ENCODE measurements at regions not wholly inside any gene's neighbourhood (a gene's known extent, or its start where the extent isn't known, plus 50 kb on each side); places are given as distances from the start of the nearest gene placed in this dataset.

DNA sequence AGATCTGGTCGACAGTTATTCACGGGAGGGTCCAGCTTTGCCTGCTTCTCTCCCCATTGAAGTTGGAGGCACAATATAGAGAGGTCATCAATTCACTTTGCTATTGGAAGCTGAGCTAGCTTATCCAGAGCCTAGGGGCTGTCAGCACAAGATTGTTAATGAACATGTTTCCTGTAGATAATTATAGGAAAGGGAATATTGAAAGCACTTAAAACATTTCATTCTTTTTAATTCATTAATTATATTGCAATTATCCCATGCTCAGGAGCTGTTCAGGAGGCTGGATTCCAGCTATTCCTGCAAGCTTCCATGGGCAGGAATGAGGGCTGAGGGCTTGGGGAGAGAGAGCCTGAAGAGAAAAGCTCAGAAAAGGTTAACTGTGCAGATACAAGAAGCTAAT is 153.1 kb upstream of the BRINP1 start:
- H3K4me1 ChIP-seq (ENCODE audit: control insufficient read depth, insufficient read depth, low read length) = no peaks in the 10 kb centered on the region
- intact Hi-C loops (cut with micrococcal nuclease; ENCODE audit: unreplicated experiment) (no loop called here), in situ Hi-C loops (cut with HindIII; ENCODE audit: low pct_unique_long_range_greater_than_20kb, low sequenced_read_pairs) (no loop called here)
- no peak overlapping the region for H3K27ac ChIP-seq (ENCODE audit: low read length)
- POLR2A ChIA-PET = no interaction called here
- DNase-seq (ENCODE audit: low read depth, low spot score) (no peak), ATAC-seq (no peak)
- no TSS peak for BruUV-seq (replicated peaks)
- TF ChIP-seq SIN3A (IDR thresholded peaks at IDR 0.05; ENCODE audit: borderline replicate concordance, insufficient read depth, low read depth, low read length) (no peak), TCF7L2 (IDR thresholded peaks at IDR 0.05; ENCODE audit: low read depth, low read length) (no peak), POLR2AphosphoS5 (IDR thresholded peaks at IDR 0.05; ENCODE audit: low read depth, low read length) (no peak)
- TF ChIP-seq, protein P1, sequence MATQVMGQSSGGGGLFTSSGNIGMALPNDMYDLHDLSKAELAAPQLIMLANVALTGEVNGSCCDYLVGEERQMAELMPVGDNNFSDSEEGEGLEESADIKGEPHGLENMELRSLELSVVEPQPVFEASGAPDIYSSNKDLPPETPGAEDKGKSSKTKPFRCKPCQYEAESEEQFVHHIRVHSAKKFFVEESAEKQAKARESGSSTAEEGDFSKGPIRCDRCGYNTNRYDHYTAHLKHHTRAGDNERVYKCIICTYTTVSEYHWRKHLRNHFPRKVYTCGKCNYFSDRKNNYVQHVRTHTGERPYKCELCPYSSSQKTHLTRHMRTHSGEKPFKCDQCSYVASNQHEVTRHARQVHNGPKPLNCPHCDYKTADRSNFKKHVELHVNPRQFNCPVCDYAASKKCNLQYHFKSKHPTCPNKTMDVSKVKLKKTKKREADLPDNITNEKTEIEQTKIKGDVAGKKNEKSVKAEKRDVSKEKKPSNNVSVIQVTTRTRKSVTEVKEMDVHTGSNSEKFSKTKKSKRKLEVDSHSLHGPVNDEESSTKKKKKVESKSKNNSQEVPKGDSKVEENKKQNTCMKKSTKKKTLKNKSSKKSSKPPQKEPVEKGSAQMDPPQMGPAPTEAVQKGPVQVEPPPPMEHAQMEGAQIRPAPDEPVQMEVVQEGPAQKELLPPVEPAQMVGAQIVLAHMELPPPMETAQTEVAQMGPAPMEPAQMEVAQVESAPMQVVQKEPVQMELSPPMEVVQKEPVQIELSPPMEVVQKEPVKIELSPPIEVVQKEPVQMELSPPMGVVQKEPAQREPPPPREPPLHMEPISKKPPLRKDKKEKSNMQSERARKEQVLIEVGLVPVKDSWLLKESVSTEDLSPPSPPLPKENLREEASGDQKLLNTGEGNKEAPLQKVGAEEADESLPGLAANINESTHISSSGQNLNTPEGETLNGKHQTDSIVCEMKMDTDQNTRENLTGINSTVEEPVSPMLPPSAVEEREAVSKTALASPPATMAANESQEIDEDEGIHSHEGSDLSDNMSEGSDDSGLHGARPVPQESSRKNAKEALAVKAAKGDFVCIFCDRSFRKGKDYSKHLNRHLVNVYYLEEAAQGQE (IDR thresholded peaks at IDR 0.05; ENCODE audit: insufficient read depth in 1 of 2, low read depth in 2 of 2, low read length in 1 of 2) = no peak
- TF ChIP-seq, protein P2, sequence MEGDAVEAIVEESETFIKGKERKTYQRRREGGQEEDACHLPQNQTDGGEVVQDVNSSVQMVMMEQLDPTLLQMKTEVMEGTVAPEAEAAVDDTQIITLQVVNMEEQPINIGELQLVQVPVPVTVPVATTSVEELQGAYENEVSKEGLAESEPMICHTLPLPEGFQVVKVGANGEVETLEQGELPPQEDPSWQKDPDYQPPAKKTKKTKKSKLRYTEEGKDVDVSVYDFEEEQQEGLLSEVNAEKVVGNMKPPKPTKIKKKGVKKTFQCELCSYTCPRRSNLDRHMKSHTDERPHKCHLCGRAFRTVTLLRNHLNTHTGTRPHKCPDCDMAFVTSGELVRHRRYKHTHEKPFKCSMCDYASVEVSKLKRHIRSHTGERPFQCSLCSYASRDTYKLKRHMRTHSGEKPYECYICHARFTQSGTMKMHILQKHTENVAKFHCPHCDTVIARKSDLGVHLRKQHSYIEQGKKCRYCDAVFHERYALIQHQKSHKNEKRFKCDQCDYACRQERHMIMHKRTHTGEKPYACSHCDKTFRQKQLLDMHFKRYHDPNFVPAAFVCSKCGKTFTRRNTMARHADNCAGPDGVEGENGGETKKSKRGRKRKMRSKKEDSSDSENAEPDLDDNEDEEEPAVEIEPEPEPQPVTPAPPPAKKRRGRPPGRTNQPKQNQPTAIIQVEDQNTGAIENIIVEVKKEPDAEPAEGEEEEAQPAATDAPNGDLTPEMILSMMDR (IDR thresholded peaks at IDR 0.05) = no peak
- H3K9me3 ChIP-seq (ENCODE audit: control insufficient read depth, insufficient read depth, low read depth, low read length) = no peaks in the 10 kb centered on the region
- no peak overlapping the region for H3K4me3 ChIP-seq (ENCODE audit: low read depth in 2 of 2, low read length in 2 of 2)
- CTCF ChIA-PET = no interaction called here
- no peaks in the 10 kb centered on the region for H3K36me3 ChIP-seq (ENCODE audit: control insufficient read depth, insufficient read depth, low read length)
- H3K27me3 ChIP-seq (ENCODE audit: control insufficient read depth, insufficient read depth, low read length) = no peaks in the 10 kb centered on the region

DNA sequence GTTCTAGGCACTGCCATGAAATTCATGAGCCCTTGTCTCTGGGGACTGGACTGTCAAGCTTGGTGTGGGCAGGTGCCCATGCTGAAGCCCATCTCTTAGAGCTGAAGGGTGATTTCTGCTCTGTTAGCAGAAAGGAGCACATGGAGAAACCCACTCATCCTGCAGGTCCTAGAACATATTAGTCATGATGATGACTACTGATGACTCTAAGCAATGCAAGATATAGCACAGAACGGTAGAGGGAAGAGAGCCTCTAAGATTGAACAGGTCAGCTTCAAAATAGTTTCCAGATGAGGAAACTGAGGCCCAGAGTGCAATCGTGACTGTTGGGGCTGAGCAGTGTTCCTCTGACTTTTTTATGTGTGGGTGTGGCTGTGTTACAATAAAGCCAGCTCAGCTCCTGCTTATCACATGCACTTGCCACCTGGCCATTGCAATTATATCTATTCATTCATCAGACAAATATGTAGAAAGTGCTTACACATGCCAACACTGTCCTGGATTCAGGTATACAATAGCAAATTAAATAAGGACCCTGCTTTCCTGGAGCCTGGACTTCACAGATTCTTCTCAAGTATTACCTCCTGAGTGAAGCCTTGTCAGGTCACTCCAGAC is 140.2 kb upstream of the BRINP1 start:
- intact Hi-C loops (cut with micrococcal nuclease; ENCODE audit: unreplicated experiment) (no loop called here), in situ Hi-C loops (cut with HindIII; ENCODE audit: low pct_unique_long_range_greater_than_20kb, low sequenced_read_pairs) (no loop called here)
- no peaks in the 10 kb centered on the region for H3K9me3 ChIP-seq (ENCODE audit: control insufficient read depth, insufficient read depth, low read depth, low read length)
- no peaks in the 10 kb centered on the region for H3K36me3 ChIP-seq (ENCODE audit: control insufficient read depth, insufficient read depth, low read length)
- ChIA-PET POLR2A (no interaction called here), CTCF (no interaction called here)
- DNase-seq (ENCODE audit: low read depth, low spot score) (no peak), ATAC-seq (no peak)
- TF ChIP-seq TCF7L2 (IDR thresholded peaks at IDR 0.05; ENCODE audit: low read depth, low read length) (no peak), POLR2AphosphoS5 (IDR thresholded peaks at IDR 0.05; ENCODE audit: low read depth, low read length) (no peak), SIN3A (IDR thresholded peaks at IDR 0.05; ENCODE audit: borderline replicate concordance, insufficient read depth, low read depth, low read length) (no peak)
- TF ChIP-seq, protein P1 (IDR thresholded peaks at IDR 0.05; ENCODE audit: insufficient read depth in 1 of 2, low read depth in 2 of 2, low read length in 1 of 2) = no peak
- TF ChIP-seq, protein P2 (IDR thresholded peaks at IDR 0.05) = no peak
- no TSS peak for BruUV-seq (replicated peaks)
- no peaks in the 10 kb centered on the region for H3K4me1 ChIP-seq (ENCODE audit: control insufficient read depth, insufficient read depth, low read length)
- H3K4me3 ChIP-seq (ENCODE audit: low read depth in 2 of 2, low read length in 2 of 2) = no peak overlapping the region
- H3K27ac ChIP-seq (ENCODE audit: low read length) = no peak overlapping the region
- H3K27me3 ChIP-seq (ENCODE audit: control insufficient read depth, insufficient read depth, low read length) = no peaks in the 10 kb centered on the region
